Liver (tissue), 3 donors: ENCODE measurements at regions not wholly inside any gene's neighbourhood (a gene's known extent, or its start where the extent isn't known, plus 50 kb on each side); places are given as distances from the start of the nearest gene placed in this dataset.

Experiments used
- EGR1 ChIP-seq, 2 donors: IDR thresholded peaks; 2 replicates each; pipeline ENCODE4 v1.6.1; 2016 to 2018; ENCODE audit warnings: antibody characterized with exemption in 2 of 2, low read depth in 2 of 2
- FOXA1 ChIP-seq: IDR thresholded peaks from 2 replicates; pipeline ENCODE4 v1.6.1; 2016; ENCODE audit warnings: antibody characterized with exemption
- YY1 ChIP-seq: IDR thresholded peaks from 2 replicates; pipeline ENCODE4 v1.6.1; 2016; ENCODE audit warnings: antibody characterized with exemption, mild to moderate bottlenecking
- TF ChIP-seq, protein P1 (sequence below): fragments of 150-350 bp; IDR thresholded peaks from 2 replicates; pipeline ENCODE4 v1.5.1; 2017; ENCODE audit warnings: improper control_type of control experiment, low read depth, low read length; ENCODE audit not compliant: missing input control
- TF ChIP-seq, protein P2 (sequence below): IDR thresholded peaks from 2 replicates; pipeline ENCODE4 v1.6.1; 2016; ENCODE audit warnings: antibody characterized with exemption, mild to moderate bottlenecking
- TF ChIP-seq, protein P3 (sequence below): IDR thresholded peaks from 2 replicates; pipeline ENCODE4 v1.6.1; 2016; ENCODE audit warnings: antibody characterized with exemption
- donor health status: healthy.
- donor health status: healthy.

DNA sequence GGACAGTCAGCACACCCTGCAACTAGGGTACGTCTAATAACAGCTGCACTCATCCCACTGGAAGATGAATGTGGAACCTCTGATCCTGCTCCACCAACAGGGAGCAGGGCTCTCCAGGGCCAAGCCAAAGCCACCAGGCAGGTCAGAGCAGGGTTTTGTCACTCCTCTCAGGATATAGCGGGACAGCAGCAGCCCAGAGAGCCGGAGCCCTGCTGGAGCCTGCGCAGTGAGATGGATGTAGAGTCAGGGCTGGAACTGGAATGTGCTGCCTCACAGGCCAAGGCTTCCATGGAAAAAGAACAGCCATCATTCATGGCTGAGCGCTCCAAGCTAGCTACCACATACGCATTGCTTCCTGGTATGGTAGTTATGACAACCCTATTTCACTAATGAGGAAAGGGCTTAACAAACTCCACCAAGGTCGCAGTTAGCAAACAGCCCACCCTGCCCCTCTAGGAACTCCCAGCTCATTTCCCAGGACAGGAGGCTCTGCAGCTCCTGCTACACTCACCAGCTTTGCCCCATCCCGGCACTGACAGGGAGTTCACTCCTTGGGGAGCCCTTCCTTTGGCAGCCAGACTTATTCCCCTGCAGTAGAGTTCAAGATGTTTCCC is 85.2 kb downstream of the HS1BP3 start:
- TF ChIP-seq, protein P1, sequence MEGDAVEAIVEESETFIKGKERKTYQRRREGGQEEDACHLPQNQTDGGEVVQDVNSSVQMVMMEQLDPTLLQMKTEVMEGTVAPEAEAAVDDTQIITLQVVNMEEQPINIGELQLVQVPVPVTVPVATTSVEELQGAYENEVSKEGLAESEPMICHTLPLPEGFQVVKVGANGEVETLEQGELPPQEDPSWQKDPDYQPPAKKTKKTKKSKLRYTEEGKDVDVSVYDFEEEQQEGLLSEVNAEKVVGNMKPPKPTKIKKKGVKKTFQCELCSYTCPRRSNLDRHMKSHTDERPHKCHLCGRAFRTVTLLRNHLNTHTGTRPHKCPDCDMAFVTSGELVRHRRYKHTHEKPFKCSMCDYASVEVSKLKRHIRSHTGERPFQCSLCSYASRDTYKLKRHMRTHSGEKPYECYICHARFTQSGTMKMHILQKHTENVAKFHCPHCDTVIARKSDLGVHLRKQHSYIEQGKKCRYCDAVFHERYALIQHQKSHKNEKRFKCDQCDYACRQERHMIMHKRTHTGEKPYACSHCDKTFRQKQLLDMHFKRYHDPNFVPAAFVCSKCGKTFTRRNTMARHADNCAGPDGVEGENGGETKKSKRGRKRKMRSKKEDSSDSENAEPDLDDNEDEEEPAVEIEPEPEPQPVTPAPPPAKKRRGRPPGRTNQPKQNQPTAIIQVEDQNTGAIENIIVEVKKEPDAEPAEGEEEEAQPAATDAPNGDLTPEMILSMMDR = no peak
- TF ChIP-seq, protein P2, sequence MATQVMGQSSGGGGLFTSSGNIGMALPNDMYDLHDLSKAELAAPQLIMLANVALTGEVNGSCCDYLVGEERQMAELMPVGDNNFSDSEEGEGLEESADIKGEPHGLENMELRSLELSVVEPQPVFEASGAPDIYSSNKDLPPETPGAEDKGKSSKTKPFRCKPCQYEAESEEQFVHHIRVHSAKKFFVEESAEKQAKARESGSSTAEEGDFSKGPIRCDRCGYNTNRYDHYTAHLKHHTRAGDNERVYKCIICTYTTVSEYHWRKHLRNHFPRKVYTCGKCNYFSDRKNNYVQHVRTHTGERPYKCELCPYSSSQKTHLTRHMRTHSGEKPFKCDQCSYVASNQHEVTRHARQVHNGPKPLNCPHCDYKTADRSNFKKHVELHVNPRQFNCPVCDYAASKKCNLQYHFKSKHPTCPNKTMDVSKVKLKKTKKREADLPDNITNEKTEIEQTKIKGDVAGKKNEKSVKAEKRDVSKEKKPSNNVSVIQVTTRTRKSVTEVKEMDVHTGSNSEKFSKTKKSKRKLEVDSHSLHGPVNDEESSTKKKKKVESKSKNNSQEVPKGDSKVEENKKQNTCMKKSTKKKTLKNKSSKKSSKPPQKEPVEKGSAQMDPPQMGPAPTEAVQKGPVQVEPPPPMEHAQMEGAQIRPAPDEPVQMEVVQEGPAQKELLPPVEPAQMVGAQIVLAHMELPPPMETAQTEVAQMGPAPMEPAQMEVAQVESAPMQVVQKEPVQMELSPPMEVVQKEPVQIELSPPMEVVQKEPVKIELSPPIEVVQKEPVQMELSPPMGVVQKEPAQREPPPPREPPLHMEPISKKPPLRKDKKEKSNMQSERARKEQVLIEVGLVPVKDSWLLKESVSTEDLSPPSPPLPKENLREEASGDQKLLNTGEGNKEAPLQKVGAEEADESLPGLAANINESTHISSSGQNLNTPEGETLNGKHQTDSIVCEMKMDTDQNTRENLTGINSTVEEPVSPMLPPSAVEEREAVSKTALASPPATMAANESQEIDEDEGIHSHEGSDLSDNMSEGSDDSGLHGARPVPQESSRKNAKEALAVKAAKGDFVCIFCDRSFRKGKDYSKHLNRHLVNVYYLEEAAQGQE = no peak
- TF ChIP-seq, protein P3, sequence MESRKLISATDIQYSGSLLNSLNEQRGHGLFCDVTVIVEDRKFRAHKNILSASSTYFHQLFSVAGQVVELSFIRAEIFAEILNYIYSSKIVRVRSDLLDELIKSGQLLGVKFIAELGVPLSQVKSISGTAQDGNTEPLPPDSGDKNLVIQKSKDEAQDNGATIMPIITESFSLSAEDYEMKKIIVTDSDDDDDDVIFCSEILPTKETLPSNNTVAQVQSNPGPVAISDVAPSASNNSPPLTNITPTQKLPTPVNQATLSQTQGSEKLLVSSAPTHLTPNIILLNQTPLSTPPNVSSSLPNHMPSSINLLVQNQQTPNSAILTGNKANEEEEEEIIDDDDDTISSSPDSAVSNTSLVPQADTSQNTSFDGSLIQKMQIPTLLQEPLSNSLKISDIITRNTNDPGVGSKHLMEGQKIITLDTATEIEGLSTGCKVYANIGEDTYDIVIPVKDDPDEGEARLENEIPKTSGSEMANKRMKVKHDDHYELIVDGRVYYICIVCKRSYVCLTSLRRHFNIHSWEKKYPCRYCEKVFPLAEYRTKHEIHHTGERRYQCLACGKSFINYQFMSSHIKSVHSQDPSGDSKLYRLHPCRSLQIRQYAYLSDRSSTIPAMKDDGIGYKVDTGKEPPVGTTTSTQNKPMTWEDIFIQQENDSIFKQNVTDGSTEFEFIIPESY = no peak
- TF ChIP-seq YY1 = no peak
- no peak for TF ChIP-seq FOXA1
- TF ChIP-seq EGR1 (IDR thresholded peaks at IDR 0.05; ENCODE audit: low read depth in 2 of 2) = no peak
